IMR-90 (cell line): ENCODE measurements at regions not wholly inside any gene's neighbourhood (a gene's known extent, or its start where the extent isn't known, plus 50 kb on each side); places are given as distances from the start of the nearest gene placed in this dataset.

Experiments
- ATAC-seq: fragments of 200-7000 bp; cut with Tn5 transposase; 2 replicates; pipeline ENCODE4 v1.9.1; 2020; ENCODE audit warnings: low read depth, mild to moderate bottlenecking, moderate library complexity
- BruUV-seq: library from RNA; stranded (reverse); fragments of 400-500 nt; replicated peaks from 2 replicates; lab custom pipeline; 2021; lab: Mats Ljungman, UMichigan
- CTCF ChIA-PET: fragments of 300-600 bp; formaldehyde crosslinking; extraction: SDS; loops from one replicate; lab custom pipeline; 2021; ENCODE audit warnings: antibody characterized with exemption; lab: Yijun Ruan, JAX
- POLR2A ChIA-PET: fragments of 300-600 bp; sonication (Branson Sonifier 250); formaldehyde crosslinking; loops from one replicate; lab custom pipeline; 2022; ENCODE audit warnings: antibody characterized with exemption; ENCODE audit not compliant: unreplicated experiment; lab: Charles Lee
- DNase-seq: peaks from one replicate; pipeline ENCODE4 v3.0.0; 2013
- H2AFZ ChIP-seq: replicated peaks from 2 replicates; pipeline ENCODE3; 2013; ENCODE audit warnings: low read length, mild to moderate bottlenecking; ENCODE audit not compliant: poor library complexity
- H2AK5ac ChIP-seq: 2 replicates; pipeline ENCODE4 v1.6.1; 2013; ENCODE audit warnings: low read depth, low read length, inconsistent platforms
- H2AK9ac ChIP-seq: replicated peaks from 2 replicates; pipeline ENCODE3; 2013; ENCODE audit warnings: mild to moderate bottlenecking, low read depth, low read length, moderate library complexity; ENCODE audit not compliant: poor library complexity
- H2BK120ac ChIP-seq: 2 replicates; pipeline ENCODE4 v1.6.1; 2013; ENCODE audit warnings: low read depth, low read length, inconsistent platforms
- H2BK15ac ChIP-seq: 3 replicates; pipeline ENCODE4 v1.6.1; 2013; ENCODE audit warnings: low read depth, low read length, inconsistent platforms
- H2BK20ac ChIP-seq: 2 replicates; pipeline ENCODE4 v1.6.1; 2013; ENCODE audit warnings: low read depth, mild to moderate bottlenecking, inconsistent platforms, low read length, moderate library complexity
- H2BK5ac ChIP-seq: 2 replicates; pipeline ENCODE4 v1.6.1; 2013; ENCODE audit warnings: mild to moderate bottlenecking, low read depth, low read length, inconsistent platforms; ENCODE audit not compliant: poor library complexity, severe bottlenecking
- H3K14ac ChIP-seq: replicated peaks from 2 replicates; pipeline ENCODE4 v1.6.1; 2013; ENCODE audit warnings: low read depth, low read length, inconsistent platforms
- H3K18ac ChIP-seq: 2 replicates; pipeline ENCODE4 v1.6.1; 2013; ENCODE audit warnings: low read depth, low read length, control low read depth
- H3K23ac ChIP-seq: 2 replicates; pipeline ENCODE4 v1.6.1; 2013; ENCODE audit warnings: low read depth, low read length, inconsistent platforms
- H3K27ac ChIP-seq: 2 replicates; pipeline ENCODE4 v1.5.1; 2013; ENCODE audit warnings: mild to moderate bottlenecking, control low read depth, low read length; ENCODE audit not compliant: insufficient read depth
- H3K27me3 ChIP-seq: 2 replicates; pipeline ENCODE4 v1.6.1; 2013; ENCODE audit warnings: low read length; ENCODE audit not compliant: control insufficient read depth, insufficient read depth
- H3K36me3 ChIP-seq: 2 replicates; pipeline ENCODE4 v1.6.1; 2013; ENCODE audit warnings: low read length, mixed read lengths; ENCODE audit not compliant: control insufficient read depth, insufficient read depth
- H3K4ac ChIP-seq: 2 replicates; pipeline ENCODE4 v1.6.1; 2013; ENCODE audit warnings: low read depth, low read length, inconsistent platforms
- H3K4me1 ChIP-seq: 2 replicates; pipeline ENCODE4 v1.6.1; 2013; ENCODE audit warnings: low read length, mixed read lengths; ENCODE audit not compliant: control insufficient read depth, insufficient read depth
- H3K4me2 ChIP-seq: 2 replicates; pipeline ENCODE4 v1.6.1; 2013; ENCODE audit warnings: low read depth, mild to moderate bottlenecking, control low read depth, low read length, moderate library complexity
- H3K4me3 ChIP-seq: 2 replicates; pipeline ENCODE4 v1.5.1; 2013; ENCODE audit warnings: low read depth, mild to moderate bottlenecking, control low read depth, low read length, moderate library complexity; ENCODE audit not compliant: insufficient read depth
- H3K56ac ChIP-seq: 2 replicates; pipeline ENCODE4 v1.6.1; 2013; ENCODE audit warnings: low read length, inconsistent platforms; ENCODE audit not compliant: insufficient read depth; ENCODE audit errors: extremely low read depth
- H3K79me1 ChIP-seq, 2 experiments: 2 replicates each; pipeline ENCODE4 v1.6.1; 2013; ENCODE audit warnings: low read length in 2 of 2, inconsistent platforms in 1 of 2, low read depth in 1 of 2
- H3K9ac ChIP-seq: 2 replicates; pipeline ENCODE4 v1.6.1; 2013; ENCODE audit warnings: low read depth, low read length, control low read depth
- H3K9me1 ChIP-seq: 2 replicates; pipeline ENCODE4 v1.6.1; 2013; ENCODE audit warnings: low read length, inconsistent platforms; ENCODE audit not compliant: insufficient read depth
- H3K9me3 ChIP-seq: 2 replicates; pipeline ENCODE4 v1.6.1; 2013; ENCODE audit warnings: low read length; ENCODE audit not compliant: control insufficient read depth, insufficient read depth
- H4K20me1 ChIP-seq: 2 replicates; pipeline ENCODE4 v1.6.1; 2013; ENCODE audit warnings: low read length, inconsistent platforms; ENCODE audit not compliant: insufficient read depth
- H4K5ac ChIP-seq: 2 replicates; pipeline ENCODE4 v1.6.1; 2013; ENCODE audit warnings: mild to moderate bottlenecking, low read depth, low read length, control low read depth
- H4K8ac ChIP-seq, 2 experiments: 2 replicates each; pipeline ENCODE4 v1.6.1; 2013; ENCODE audit warnings: low read depth in 2 of 2, low read length in 2 of 2, control low read depth in 1 of 2, inconsistent platforms in 1 of 2
- H4K91ac ChIP-seq: 2 replicates; pipeline ENCODE4 v1.6.1; 2013; ENCODE audit warnings: low read depth, low read length, inconsistent platforms; ENCODE audit not compliant: insufficient read depth
- BHLHE40 ChIP-seq: fragments of 150-350 bp; IDR thresholded peaks from 2 replicates; pipeline ENCODE4 v1.6.1; 2016; ENCODE audit warnings: mild to moderate bottlenecking, low read depth, low read length
- CEBPB ChIP-seq: IDR thresholded peaks from 2 replicates; pipeline ENCODE4 v1.6.1; 2012; ENCODE audit warnings: low read depth, low read length, improper control_type of control experiment
- CHD1 ChIP-seq: IDR thresholded peaks from 2 replicates; pipeline ENCODE4 v1.6.1; 2012; ENCODE audit warnings: low read depth, low read length, improper control_type of control experiment
- FOS ChIP-seq: fragments of 150-350 bp; IDR thresholded peaks from 2 replicates; pipeline ENCODE4 v1.6.1; 2016; ENCODE audit warnings: low read depth, low read length
- MAFK ChIP-seq: IDR thresholded peaks from 2 replicates; pipeline ENCODE4 v1.6.1; 2012; ENCODE audit warnings: low read depth, low read length, improper control_type of control experiment
- MAZ ChIP-seq: IDR thresholded peaks from 2 replicates; pipeline ENCODE4 v1.6.1; 2012; ENCODE audit warnings: low read depth, mild to moderate bottlenecking, low read length, improper control_type of control experiment, moderate library complexity, borderline replicate concordance
- MXI1 ChIP-seq: IDR thresholded peaks from 2 replicates; pipeline ENCODE4 v1.6.1; 2012; ENCODE audit warnings: low read depth, mild to moderate bottlenecking, low read length, moderate library complexity, borderline replicate concordance
- NFE2L2 ChIP-seq: fragments of 150-350 bp; IDR thresholded peaks from 2 replicates; pipeline ENCODE4 v1.6.1; 2016; ENCODE audit warnings: low read depth, mild to moderate bottlenecking, low read length
- POLR2A ChIP-seq: IDR thresholded peaks from 2 replicates; pipeline ENCODE4 v1.6.1; 2012; ENCODE audit warnings: mild to moderate bottlenecking, low read depth, low read length
- RAD21 ChIP-seq: IDR thresholded peaks from 2 replicates; pipeline ENCODE4 v1.6.1; 2012; ENCODE audit warnings: low read length, improper control_type of control experiment
- RCOR1 ChIP-seq: IDR thresholded peaks from 2 replicates; pipeline ENCODE4 v1.6.1; 2012; ENCODE audit warnings: mild to moderate bottlenecking, low read length, improper control_type of control experiment; ENCODE audit not compliant: insufficient replicate concordance
- RFX5 ChIP-seq: IDR thresholded peaks from 2 replicates; pipeline ENCODE4 v1.8.0; 2012; ENCODE audit warnings: low read depth, mild to moderate bottlenecking, low read length, moderate library complexity
- SMC3 ChIP-seq: fragments of 150-350 bp; IDR thresholded peaks from 2 replicates; pipeline ENCODE4 v1.6.1; 2016; ENCODE audit warnings: low read depth, mild to moderate bottlenecking, antibody characterized with exemption, low read length, moderate library complexity
- WGBS, 2 experiments: methylation state at CpG; one replicate each; pipeline versions ENCODE4 v1.1.5 to v1.1.7; 2013; ENCODE audit warnings: missing lambda C conversion rate in 2 of 2; ENCODE audit not compliant: insufficient read length in 1 of 2; ENCODE audit errors: extremely low coverage in 2 of 2; 5-methylcytosine and 5-hydroxymethylcytosine counted together
- dilution Hi-C: fragments of 300-500 bp; cut with HindIII; formaldehyde crosslinking; loops from one replicate; pipeline ENCODE4 v1.14.3; 2018; ENCODE audit warnings: low sequenced_read_pairs; ENCODE audit not compliant: unreplicated experiment
- in situ Hi-C: fragments of 300-500 bp; cut with MboI; formaldehyde crosslinking; loops from 3 replicates; pipeline ENCODE4 v1.14.3; 2019; ENCODE audit warnings: low sequenced_read_pairs, inconsistent platforms, mixed read lengths
- intact Hi-C: fragments of 100-400 bp; cut with micrococcal nuclease; formaldehyde crosslinking; loops from 2 replicates; pipeline ENCODE4 v1.10.0; 2022
- TF ChIP-seq, protein P1 (sequence below): fragments of 150-350 bp; IDR thresholded peaks from 2 replicates; pipeline ENCODE4 v1.6.1; 2016; ENCODE audit warnings: low read depth, mild to moderate bottlenecking, low read length, moderate library complexity, borderline replicate concordance
- TF ChIP-seq, protein P2 (sequence below): fragments of 150-350 bp; IDR thresholded peaks from 2 replicates; pipeline ENCODE4 v1.6.1; 2017; ENCODE audit warnings: mild to moderate bottlenecking, antibody characterized with exemption, low read length, low read depth
- TF ChIP-seq, protein P3 (sequence below): conservative IDR thresholded peaks from 2 replicates; pipeline ENCODE4 v1.5.1; 2012; ENCODE audit warnings: mild to moderate bottlenecking, low read depth, low read length, improper control_type of control experiment

DNA sequence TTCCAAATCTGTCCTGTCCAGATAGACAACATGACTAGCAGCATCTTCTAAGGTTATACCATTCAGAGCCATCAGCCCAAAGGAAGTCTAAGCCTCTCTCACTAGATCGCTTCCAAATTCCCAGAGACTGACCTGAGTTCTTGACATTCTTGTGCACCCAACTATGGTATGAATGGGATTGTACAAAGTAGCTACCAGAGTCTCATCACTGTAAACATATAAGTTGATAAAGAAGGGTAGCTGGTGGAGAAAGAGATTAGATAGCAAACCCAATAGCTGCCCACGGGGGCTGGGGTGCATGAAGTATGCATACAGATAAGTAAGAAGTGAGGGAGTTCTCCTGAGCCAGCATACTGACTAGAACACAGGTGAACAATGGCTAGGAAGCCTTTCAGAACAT is 180.0 kb downstream of the PLPP3 start:
- Histone ChIP-seq H3K79me1 (no peaks in the 10 kb centered on the region), H2AK5ac (no peak overlapping the region), H3K4me3 (no peak overlapping the region), H4K20me1 (no peaks in the 10 kb centered on the region), H4K8ac (no peak overlapping the region), H4K91ac (no peak overlapping the region), H4K5ac (no peak overlapping the region), H3K9me3 (no peaks in the 10 kb centered on the region), H3K9me1 (no peaks in the 10 kb centered on the region), H3K23ac (no peak overlapping the region), H3K18ac (no peak overlapping the region), H3K4me1 (no peaks in the 10 kb centered on the region; the same call in 1 of the 2 replicates), H3K27ac (no peak overlapping the region), H2BK120ac (no peak overlapping the region), H2BK5ac (no peak overlapping the region), H3K36me3 (no peaks in the 10 kb centered on the region), H2AFZ (no peak overlapping the region), H3K14ac (no peak overlapping the region), H2BK20ac (no peak overlapping the region), H3K4ac (no peak overlapping the region), H2AK9ac (no peak overlapping the region), H2BK15ac (no peak overlapping the region), H3K4me2 (no peak overlapping the region), H3K27me3 (no peaks in the 10 kb centered on the region), H3K56ac (no peak overlapping the region), H3K9ac (no peak overlapping the region)
- intact Hi-C loops: no loop called here
- WGBS, 2 experiments: no CpG with 5 or more reads among the region's 2 CpGs
- TF ChIP-seq FOS (no peak), MAFK (no peak), CEBPB (no peak), RCOR1 (no peak), MXI1 (no peak), POLR2A (no peak), RFX5 (no peak), MAZ (no peak), RAD21 (no peak), BHLHE40 (no peak), CHD1 (no peak), SMC3 (no peak), NFE2L2 (no peak)
- TF ChIP-seq, protein P1, sequence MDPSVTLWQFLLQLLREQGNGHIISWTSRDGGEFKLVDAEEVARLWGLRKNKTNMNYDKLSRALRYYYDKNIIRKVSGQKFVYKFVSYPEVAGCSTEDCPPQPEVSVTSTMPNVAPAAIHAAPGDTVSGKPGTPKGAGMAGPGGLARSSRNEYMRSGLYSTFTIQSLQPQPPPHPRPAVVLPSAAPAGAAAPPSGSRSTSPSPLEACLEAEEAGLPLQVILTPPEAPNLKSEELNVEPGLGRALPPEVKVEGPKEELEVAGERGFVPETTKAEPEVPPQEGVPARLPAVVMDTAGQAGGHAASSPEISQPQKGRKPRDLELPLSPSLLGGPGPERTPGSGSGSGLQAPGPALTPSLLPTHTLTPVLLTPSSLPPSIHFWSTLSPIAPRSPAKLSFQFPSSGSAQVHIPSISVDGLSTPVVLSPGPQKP: no peak
- TF ChIP-seq, protein P2, sequence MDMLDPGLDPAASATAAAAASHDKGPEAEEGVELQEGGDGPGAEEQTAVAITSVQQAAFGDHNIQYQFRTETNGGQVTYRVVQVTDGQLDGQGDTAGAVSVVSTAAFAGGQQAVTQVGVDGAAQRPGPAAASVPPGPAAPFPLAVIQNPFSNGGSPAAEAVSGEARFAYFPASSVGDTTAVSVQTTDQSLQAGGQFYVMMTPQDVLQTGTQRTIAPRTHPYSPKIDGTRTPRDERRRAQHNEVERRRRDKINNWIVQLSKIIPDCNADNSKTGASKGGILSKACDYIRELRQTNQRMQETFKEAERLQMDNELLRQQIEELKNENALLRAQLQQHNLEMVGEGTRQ: no peak
- TF ChIP-seq, protein P3, sequence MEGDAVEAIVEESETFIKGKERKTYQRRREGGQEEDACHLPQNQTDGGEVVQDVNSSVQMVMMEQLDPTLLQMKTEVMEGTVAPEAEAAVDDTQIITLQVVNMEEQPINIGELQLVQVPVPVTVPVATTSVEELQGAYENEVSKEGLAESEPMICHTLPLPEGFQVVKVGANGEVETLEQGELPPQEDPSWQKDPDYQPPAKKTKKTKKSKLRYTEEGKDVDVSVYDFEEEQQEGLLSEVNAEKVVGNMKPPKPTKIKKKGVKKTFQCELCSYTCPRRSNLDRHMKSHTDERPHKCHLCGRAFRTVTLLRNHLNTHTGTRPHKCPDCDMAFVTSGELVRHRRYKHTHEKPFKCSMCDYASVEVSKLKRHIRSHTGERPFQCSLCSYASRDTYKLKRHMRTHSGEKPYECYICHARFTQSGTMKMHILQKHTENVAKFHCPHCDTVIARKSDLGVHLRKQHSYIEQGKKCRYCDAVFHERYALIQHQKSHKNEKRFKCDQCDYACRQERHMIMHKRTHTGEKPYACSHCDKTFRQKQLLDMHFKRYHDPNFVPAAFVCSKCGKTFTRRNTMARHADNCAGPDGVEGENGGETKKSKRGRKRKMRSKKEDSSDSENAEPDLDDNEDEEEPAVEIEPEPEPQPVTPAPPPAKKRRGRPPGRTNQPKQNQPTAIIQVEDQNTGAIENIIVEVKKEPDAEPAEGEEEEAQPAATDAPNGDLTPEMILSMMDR: no peak
- ATAC-seq (peak; percentile 44), DNase-seq (no peak)
- no TSS peak for BruUV-seq
- dilution Hi-C loops: no loop called here
- in situ Hi-C loops: no loop called here
- ChIA-PET CTCF (no interaction called here), POLR2A (no interaction called here)
